HFFc6 (cell line): ENCODE measurements at regions not wholly inside any gene's neighbourhood (a gene's known extent, or its start where the extent isn't known, plus 50 kb on each side); places are given as distances from the start of the nearest gene placed in this dataset.
A peak's percentile ranks its signal among the peaks of the same experiment; 100 is the strongest.

ENCODE experiments used
- DNase-seq: peaks from one replicate; pipeline ENCODE4 v3.0.0-alpha.2; 2018
- H3K27ac Mint-ChIP-seq: 2 replicates; pipeline ENCODE4 v1.8.0; 2020; ENCODE audit warnings: mild to moderate bottlenecking, mixed read lengths
- H3K27me3 Mint-ChIP-seq: 2 replicates; pipeline ENCODE4 v1.8.0; 2021; ENCODE audit warnings: mild to moderate bottlenecking, moderate library complexity, mixed read lengths; ENCODE audit not compliant: insufficient read depth
- H3K36me3 Mint-ChIP-seq: 2 replicates; pipeline ENCODE4 v1.8.0; 2021; ENCODE audit warnings: low read depth, mixed read lengths
- H3K4me1 Mint-ChIP-seq: 2 replicates; pipeline ENCODE4 v1.8.0; 2020; ENCODE audit warnings: low read depth, mixed read lengths
- H3K4me3 Mint-ChIP-seq: 2 replicates; pipeline ENCODE4 v1.8.0; 2020; ENCODE audit warnings: mild to moderate bottlenecking, moderate library complexity, mixed read lengths
- H3K9me3 Mint-ChIP-seq: 2 replicates; pipeline ENCODE4 v1.8.0; 2020; ENCODE audit warnings: mild to moderate bottlenecking, mixed read lengths
- TF ChIP-seq, protein P1 (sequence below): fragments of 200-600 bp; sonication (generic); IDR thresholded peaks from 2 replicates; pipeline ENCODE4 v1.5.0; 2021; ENCODE audit warnings: antibody characterized with exemption, mild to moderate bottlenecking

DNA sequence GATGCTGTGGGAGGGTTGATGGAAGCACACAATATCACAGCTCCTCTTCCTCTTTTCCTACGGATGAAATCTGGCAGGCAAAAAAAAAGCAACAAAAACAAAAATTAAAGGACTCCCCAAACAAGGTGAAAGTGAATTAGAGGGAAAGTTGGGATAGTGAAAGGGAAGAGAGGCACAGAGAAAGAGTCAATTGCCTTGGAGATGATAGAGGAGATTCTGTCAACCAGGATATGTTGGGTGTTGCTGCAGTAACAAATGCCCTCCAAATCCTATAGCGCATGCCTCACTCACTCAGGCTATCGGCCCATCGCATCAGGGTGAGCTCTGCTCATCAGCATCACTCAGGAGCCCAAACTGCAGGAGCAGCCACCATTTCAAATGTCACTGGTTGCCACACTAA lies 119.1 kb downstream of the DLEU7 start:
- DNase-seq, result no peak
- Mint-ChIP-seq H3K36me3 (no peaks in the 10 kb centered on the region), H3K27ac (no peak overlapping the region), H3K4me1 (no peaks in the 10 kb centered on the region), H3K27me3 (peaks cover 13% of the 10 kb centered on the region), H3K4me3 (no peak overlapping the region), H3K9me3 (no peaks in the 10 kb centered on the region)
- TF ChIP-seq, protein P1, sequence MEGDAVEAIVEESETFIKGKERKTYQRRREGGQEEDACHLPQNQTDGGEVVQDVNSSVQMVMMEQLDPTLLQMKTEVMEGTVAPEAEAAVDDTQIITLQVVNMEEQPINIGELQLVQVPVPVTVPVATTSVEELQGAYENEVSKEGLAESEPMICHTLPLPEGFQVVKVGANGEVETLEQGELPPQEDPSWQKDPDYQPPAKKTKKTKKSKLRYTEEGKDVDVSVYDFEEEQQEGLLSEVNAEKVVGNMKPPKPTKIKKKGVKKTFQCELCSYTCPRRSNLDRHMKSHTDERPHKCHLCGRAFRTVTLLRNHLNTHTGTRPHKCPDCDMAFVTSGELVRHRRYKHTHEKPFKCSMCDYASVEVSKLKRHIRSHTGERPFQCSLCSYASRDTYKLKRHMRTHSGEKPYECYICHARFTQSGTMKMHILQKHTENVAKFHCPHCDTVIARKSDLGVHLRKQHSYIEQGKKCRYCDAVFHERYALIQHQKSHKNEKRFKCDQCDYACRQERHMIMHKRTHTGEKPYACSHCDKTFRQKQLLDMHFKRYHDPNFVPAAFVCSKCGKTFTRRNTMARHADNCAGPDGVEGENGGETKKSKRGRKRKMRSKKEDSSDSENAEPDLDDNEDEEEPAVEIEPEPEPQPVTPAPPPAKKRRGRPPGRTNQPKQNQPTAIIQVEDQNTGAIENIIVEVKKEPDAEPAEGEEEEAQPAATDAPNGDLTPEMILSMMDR, result no peak

DNA sequence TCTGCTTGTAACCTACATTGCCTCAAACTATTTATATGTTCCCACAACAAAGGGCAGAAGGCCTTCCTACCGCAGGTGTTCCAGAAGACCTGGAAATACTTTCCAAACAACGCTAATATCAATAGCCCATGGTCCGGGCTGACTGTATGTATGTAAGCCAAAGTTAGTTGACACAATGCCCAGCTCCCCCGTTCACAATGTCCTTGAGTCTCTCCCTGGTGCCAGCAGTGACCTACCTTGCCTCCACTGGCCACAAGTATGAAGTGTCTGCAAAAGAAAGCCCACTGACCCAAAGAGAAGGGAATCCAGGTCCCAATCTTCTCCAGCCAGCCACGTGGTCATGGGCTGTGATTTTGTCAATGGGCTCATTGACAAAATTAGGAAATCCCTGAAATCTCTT lies 118.6 kb downstream of the DLEU7 start:
- H3K4me3 Mint-ChIP-seq, result no peak overlapping the region
- TF ChIP-seq, protein P1, result no peak

DNA sequence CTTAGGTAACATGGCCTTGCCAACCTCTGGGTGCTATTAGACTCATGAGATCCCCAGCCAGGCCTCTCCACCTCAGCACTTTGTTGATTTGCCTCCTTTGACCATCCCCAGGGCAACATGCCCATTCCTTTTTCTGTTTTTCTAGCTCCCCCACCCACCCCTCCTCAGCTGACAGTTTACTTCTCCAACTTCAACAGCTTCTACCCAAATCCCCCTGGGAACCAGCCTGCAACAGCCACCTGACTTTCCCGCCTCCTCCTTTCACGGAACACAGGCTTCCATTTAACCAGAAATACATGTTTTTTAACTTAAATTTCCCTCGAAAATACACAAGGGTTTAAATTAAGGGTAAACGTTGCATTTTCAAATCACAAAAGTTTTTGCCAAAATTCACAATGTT lies 117.3 kb downstream of the DLEU7 start:
- no peak for DNase-seq
- Mint-ChIP-seq H3K4me1 (peaks cover 11% of the 10 kb centered on the region), H3K27me3 (peaks cover 13% of the 10 kb centered on the region), H3K4me3 (no peak overlapping the region), H3K27ac (no peak overlapping the region), H3K36me3 (no peaks in the 10 kb centered on the region; the same call in 1 of the 2 replicates), H3K9me3 (peaks cover 6% of the 10 kb centered on the region; the same call in 1 of the 2 replicates)
- TF ChIP-seq, protein P1, result no peak

More for the DNA sequence above, 118.6 kb downstream of the DLEU7 start:
- peaks cover 13% of the 10 kb centered on the region for H3K27me3 Mint-ChIP-seq
- no peaks in the 10 kb centered on the region for H3K4me1 Mint-ChIP-seq
- DNase-seq, result no peak
- no peak overlapping the region for H3K27ac Mint-ChIP-seq
- no peaks in the 10 kb centered on the region for H3K36me3 Mint-ChIP-seq
- H3K9me3 Mint-ChIP-seq, result peaks cover 4% of the 10 kb centered on the region; the same call in 1 of the 2 replicates

DNA sequence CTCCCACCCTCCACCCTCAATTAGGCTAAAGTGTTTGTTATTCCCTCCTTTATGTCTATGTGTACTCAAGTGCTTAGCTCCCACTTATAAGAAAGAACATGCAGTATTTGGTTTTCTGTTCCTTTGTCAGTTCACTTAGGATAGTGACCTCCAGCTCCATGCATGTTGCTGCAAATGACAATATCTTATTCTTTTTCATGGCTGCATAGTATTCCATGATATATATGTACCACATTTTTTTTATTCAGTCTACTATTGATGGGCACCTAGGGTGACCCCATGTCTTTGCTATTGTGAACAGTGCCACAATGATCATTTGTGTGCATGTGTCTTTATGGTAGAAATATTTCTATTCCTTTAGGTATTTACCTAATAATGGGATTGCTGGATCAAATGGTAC lies 114.3 kb downstream of the DLEU7 start:
- Mint-ChIP-seq H3K36me3 (no peaks in the 10 kb centered on the region; the same call in 1 of the 2 replicates), H3K4me1 (peaks cover 27% of the 10 kb centered on the region), H3K4me3 (no peak overlapping the region), H3K27me3 (peaks cover 8% of the 10 kb centered on the region), H3K9me3 (peaks cover 6% of the 10 kb centered on the region; the same call in 1 of the 2 replicates), H3K27ac (no peak overlapping the region)
- no peak for DNase-seq
- TF ChIP-seq, protein P1, result no peak

DNA sequence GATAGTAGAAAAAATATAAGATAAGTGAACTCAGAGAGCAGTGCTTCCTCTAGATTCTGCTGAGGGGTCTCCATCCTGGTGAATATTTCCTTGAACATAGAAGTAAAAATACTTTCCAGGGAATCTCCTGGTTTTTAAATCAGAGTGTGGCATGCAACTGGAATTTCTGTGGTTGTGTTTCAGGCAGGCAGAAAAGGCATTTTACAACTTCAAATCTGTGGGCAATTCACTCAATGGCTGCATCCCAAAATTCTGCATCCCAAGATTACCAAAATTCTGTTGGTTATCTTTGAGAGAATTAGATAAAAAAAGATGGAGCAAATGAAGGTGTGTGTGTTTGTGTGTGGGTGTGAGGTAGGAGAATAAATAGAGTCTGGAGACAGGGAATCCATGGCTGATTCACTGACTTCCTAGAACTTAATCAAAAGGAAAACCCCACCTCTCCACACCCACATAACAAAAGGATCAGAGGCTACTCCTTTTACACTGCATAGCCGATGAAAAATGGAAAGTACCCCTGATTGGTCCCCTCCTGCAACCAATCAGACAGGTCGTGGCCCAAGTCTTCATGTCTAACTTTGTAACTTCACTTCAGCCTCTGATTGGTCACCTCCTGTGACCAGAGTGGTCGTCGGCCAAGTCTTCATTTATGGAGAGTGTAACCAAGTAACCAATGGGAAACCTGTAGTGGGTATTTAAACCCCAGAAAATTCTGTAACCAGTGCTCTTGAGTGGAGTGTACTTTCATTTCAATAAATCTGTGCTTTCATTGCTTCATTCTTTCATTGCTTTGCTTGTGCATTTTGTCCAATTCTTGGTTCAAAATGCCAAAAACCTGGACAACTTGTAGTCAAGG lies 112.8 kb downstream of the DLEU7 start:
- no peak overlapping the region for H3K4me3 Mint-ChIP-seq
- TF ChIP-seq, protein P1, result no peak
- peaks cover 27% of the 10 kb centered on the region for H3K4me1 Mint-ChIP-seq
- H3K27ac Mint-ChIP-seq, result peak overlapping the region; percentile 54
- peaks cover 6% of the 10 kb centered on the region; the same call in 1 of the 2 replicates for H3K9me3 Mint-ChIP-seq
- no peaks in the 10 kb centered on the region; the same call in 1 of the 2 replicates for H3K36me3 Mint-ChIP-seq
- no peak for DNase-seq
- peaks cover 8% of the 10 kb centered on the region for H3K27me3 Mint-ChIP-seq
